PC-9 (cell line): ENCODE measurements at regions not wholly inside any gene's neighbourhood (a gene's known extent, or its start where the extent isn't known, plus 50 kb on each side); places are given as distances from the start of the nearest gene placed in this dataset.

Experiments used
- BruUV-seq: library from RNA; stranded (reverse); fragments of 400-500 nt; replicated peaks from 2 replicates; lab custom pipeline; 2021; lab: Mats Ljungman, UMichigan
- CTCF ChIA-PET: fragments of 300-600 bp; sonication (Branson Sonifier 250); formaldehyde crosslinking; loops from one replicate; lab custom pipeline; 2022; ENCODE audit warnings: antibody characterized with exemption; lab: Charles Lee
- POLR2A ChIA-PET: fragments of 300-600 bp; sonication (Branson Sonifier 250); formaldehyde crosslinking; loops from one replicate; lab custom pipeline; 2022; ENCODE audit warnings: antibody characterized with exemption; ENCODE audit not compliant: unreplicated experiment; lab: Charles Lee
- DNase-seq, 2 experiments: peaks; one replicate each; pipeline versions ENCODE4 v3.0.0 to v3.0.0-alpha.2; 2015 to 2022; ENCODE audit warnings: mixed read lengths in 1 of 2
- H2AFZ ChIP-seq: fragments of 200-600 bp; sonication (generic); 2 replicates; pipeline ENCODE4 v1.8.1; 2017; ENCODE audit warnings: antibody characterized with exemption
- H3F3A ChIP-seq: fragments of 200-600 bp; sonication (generic); 2 replicates; pipeline ENCODE4 v1.8.1; 2017; ENCODE audit warnings: antibody characterized with exemption, mild to moderate bottlenecking, low read depth; ENCODE audit not compliant: insufficient read depth
- H3K27ac ChIP-seq: fragments of 200-600 bp; sonication (generic); 2 replicates; pipeline ENCODE4 v1.6.1; 2016; ENCODE audit warnings: mixed run types
- H3K27me3 ChIP-seq: fragments of 200-600 bp; sonication (generic); 2 replicates; pipeline ENCODE4 v1.6.1; 2016; ENCODE audit warnings: low read depth, mixed run types; ENCODE audit not compliant: insufficient read depth
- H3K36me3 ChIP-seq: fragments of 200-600 bp; sonication (generic); 2 replicates; pipeline ENCODE4 v1.6.1; 2016; ENCODE audit warnings: low read depth, mixed run types
- H3K4me1 ChIP-seq: fragments of 200-600 bp; sonication (generic); replicated peaks from 2 replicates; pipeline ENCODE4 v1.6.1; 2016; ENCODE audit warnings: mixed run types; ENCODE audit not compliant: insufficient read depth
- H3K4me2 ChIP-seq: fragments of 200-600 bp; sonication (generic); 2 replicates; pipeline ENCODE4 v1.6.1; 2017; ENCODE audit warnings: mixed run types
- H3K4me3 ChIP-seq: fragments of 200-600 bp; sonication (generic); 2 replicates; pipeline ENCODE4 v1.6.1; 2016; ENCODE audit warnings: mixed run types
- H3K79me2 ChIP-seq: fragments of 200-600 bp; sonication (generic); 2 replicates; pipeline ENCODE4 v1.6.1; 2017; ENCODE audit warnings: low read depth, mixed run types
- H3K9me2 ChIP-seq: fragments of 200-600 bp; sonication (generic); 2 replicates; pipeline ENCODE4 v1.8.1; 2017; ENCODE audit warnings: mild to moderate bottlenecking; ENCODE audit not compliant: insufficient read depth
- H3K9me3 ChIP-seq: fragments of 200-600 bp; sonication (generic); 2 replicates; pipeline ENCODE4 v1.8.1; 2016; ENCODE audit warnings: low read depth; ENCODE audit not compliant: insufficient read depth
- H4K20me1 ChIP-seq: fragments of 200-600 bp; sonication (generic); 2 replicates; pipeline ENCODE4 v1.8.1; 2017; ENCODE audit not compliant: insufficient read depth
- CTCF ChIP-seq: fragments of 200-600 bp; sonication (generic); conservative IDR thresholded peaks from 2 replicates; pipeline ENCODE4 v1.6.1; 2017; ENCODE audit warnings: mixed run types, antibody characterized with exemption, mild to moderate bottlenecking, moderate library complexity
- EZH2 ChIP-seq: fragments of 200-600 bp; sonication (generic); IDR thresholded peaks from 2 replicates; pipeline ENCODE4 v1.8.0; 2017; ENCODE audit warnings: antibody characterized with exemption, low read depth
- intact Hi-C: fragments of 100-400 bp; cut with micrococcal nuclease; formaldehyde crosslinking; loops from one replicate; pipeline ENCODE4 v1.10.0; 2022; ENCODE audit not compliant: unreplicated experiment

- no peak overlapping the region for H2AFZ ChIP-seq
- H3K27me3 ChIP-seq, result no peaks in the 10 kb centered on the region
- no peak for DNase-seq
- H3K4me1 ChIP-seq, result no peaks in the 10 kb centered on the region
- H3K27ac ChIP-seq, result no peak overlapping the region
- no peaks in the 10 kb centered on the region for H3K36me3 ChIP-seq
- no peak for TF ChIP-seq CTCF
- no peaks in the 10 kb centered on the region for H4K20me1 ChIP-seq
- H3K9me2 ChIP-seq, result no peaks in the 10 kb centered on the region
- ChIA-PET POLR2A (interaction anchor here (0.8 kb wide), 1 partner anchor 61 kb away, joined by 7 read pairs; no protein-coding TSS in a partner anchor), CTCF (no interaction called here)
- no peak overlapping the region for H3K4me3 ChIP-seq
- intact Hi-C loops, result loop anchor here (10.0 kb wide), 1 partner anchor 692 kb away; no protein-coding TSS in a partner anchor
- H3F3A ChIP-seq, result no peaks in the 10 kb centered on the region
- BruUV-seq, result no TSS peak
- H3K4me2 ChIP-seq, result no peak overlapping the region
- no peaks in the 10 kb centered on the region for H3K9me3 ChIP-seq
- H3K79me2 ChIP-seq, result no peaks in the 10 kb centered on the region
Observed at GRCh38 chr12:19912991-19913390, 455.3 kb upstream of the PDE3A start.

GRCh38 chr12:19915392-19916195 lies 452.7 kb upstream of the PDE3A start:
- ChIA-PET POLR2A (no interaction called here), CTCF (no interaction called here)
- no TSS peak for BruUV-seq
- no peaks in the 10 kb centered on the region for H3F3A ChIP-seq
- no peaks in the 10 kb centered on the region for H3K9me3 ChIP-seq
- DNase-seq, result no peak
- no peaks in the 10 kb centered on the region for H4K20me1 ChIP-seq
- TF ChIP-seq EZH2 (no peak), CTCF (peak; percentile 59)
- no peaks in the 10 kb centered on the region for H3K4me1 ChIP-seq
- H3K4me2 ChIP-seq, result no peak overlapping the region
- no peaks in the 10 kb centered on the region for H3K27me3 ChIP-seq
- H3K27ac ChIP-seq, result no peak overlapping the region
- H2AFZ ChIP-seq, result no peak overlapping the region
- no peaks in the 10 kb centered on the region for H3K79me2 ChIP-seq
- no peaks in the 10 kb centered on the region for H3K36me3 ChIP-seq
- intact Hi-C loops, result loop anchor here (10.0 kb wide), 1 partner anchor 689 kb away; no protein-coding TSS in a partner anchor
- H3K9me2 ChIP-seq, result no peaks in the 10 kb centered on the region
- H3K4me3 ChIP-seq, result no peak overlapping the region

DNA sequence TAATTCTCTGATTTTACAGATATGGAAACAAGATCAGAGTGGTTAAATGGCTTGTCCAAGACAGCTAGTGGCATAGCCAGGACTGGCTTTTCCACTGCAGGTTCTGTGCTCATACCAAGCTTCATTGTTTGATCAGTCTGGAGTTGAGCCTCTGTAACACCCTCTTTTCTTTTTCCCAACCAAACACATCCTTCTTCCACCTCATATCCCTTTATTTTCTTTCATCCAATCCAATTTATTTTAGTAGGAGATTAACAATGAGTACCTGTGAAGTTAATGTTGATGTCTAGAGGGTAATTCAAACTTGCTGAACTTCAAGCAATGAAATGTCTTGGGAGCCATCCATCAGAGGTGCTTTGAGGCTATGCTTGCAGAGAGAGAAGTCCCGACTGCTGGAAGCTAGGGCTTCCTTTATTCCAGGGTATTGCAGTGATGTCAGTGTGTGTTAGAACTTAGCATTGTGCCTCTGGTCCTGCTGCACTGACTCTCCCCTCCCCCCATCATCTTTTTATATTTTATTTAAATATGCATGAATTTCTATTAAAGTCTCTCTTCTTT lies 452.1 kb upstream of the PDE3A start:
- H3K4me3 ChIP-seq, result no peak overlapping the region

More for the DNA sequence above, 452.1 kb upstream of the PDE3A start:
- Histone ChIP-seq H3K27ac (no peak overlapping the region), H3K4me2 (no peak overlapping the region), H3K79me2 (no peaks in the 10 kb centered on the region), H3K27me3 (no peaks in the 10 kb centered on the region), H3F3A (no peaks in the 10 kb centered on the region), H3K4me1 (no peaks in the 10 kb centered on the region), H3K36me3 (no peaks in the 10 kb centered on the region), H2AFZ (no peak overlapping the region), H3K9me3 (no peaks in the 10 kb centered on the region), H3K9me2 (no peaks in the 10 kb centered on the region), H4K20me1 (no peaks in the 10 kb centered on the region)
- DNase-seq, result no peak
- CTCF ChIA-PET, result no interaction called here
- TF ChIP-seq EZH2, result no peak
- no peak for TF ChIP-seq CTCF
- intact Hi-C loops, result loop anchor here (10.0 kb wide), 1 partner anchor 689 kb away; no protein-coding TSS in a partner anchor
- no TSS peak for BruUV-seq
- POLR2A ChIA-PET, result no interaction called here
